ENCODE measurements at regions not wholly inside any gene's neighbourhood (a gene's known extent, or its start where the extent isn't known, plus 50 kb on each side); places are given as distances from the start of the nearest gene placed in this dataset.

DNA sequence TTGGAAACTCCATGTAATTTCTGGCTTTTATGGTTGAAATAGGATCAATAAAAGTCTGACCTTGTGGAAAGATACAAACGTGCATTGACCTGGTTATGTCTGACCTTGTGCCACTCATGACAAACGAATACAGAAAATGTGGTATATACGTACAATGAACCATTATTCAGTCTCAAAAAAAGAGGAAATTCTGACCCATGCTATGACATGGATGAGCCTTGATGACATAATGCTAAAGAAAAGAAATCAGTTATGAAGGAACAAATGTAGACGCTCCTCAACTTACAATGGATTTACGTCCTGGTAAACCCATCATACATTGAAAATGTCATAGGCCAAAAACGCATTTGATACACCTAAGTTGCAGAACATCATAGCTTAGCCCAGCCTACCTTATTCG lies 309.7 kb upstream of the SULF2 start:
- Histone ChIP-seq H3K4me1 (ENCODE audit: control insufficient read depth, insufficient read depth, low read length) (no peaks in the 10 kb centered on the region), H3K9me3 (ENCODE audit: control insufficient read depth, low read depth, low read length) (no peaks in the 10 kb centered on the region), H3K27ac (ENCODE audit: low read length) (no peak overlapping the region), H3K27me3 (ENCODE audit: control insufficient read depth, insufficient read depth, low read length) (no peaks in the 10 kb centered on the region), H3K4me3 (ENCODE audit: low read length) (no peak overlapping the region), H3K36me3 (ENCODE audit: control insufficient read depth, insufficient read depth, low read length) (no peaks in the 10 kb centered on the region)
- no peak for DNase-seq
- 68% methylated on average over 3 of the region's 7 CpGs for WGBS (ENCODE audit: insufficient coverage, low lambda C conversion rate)

DNA sequence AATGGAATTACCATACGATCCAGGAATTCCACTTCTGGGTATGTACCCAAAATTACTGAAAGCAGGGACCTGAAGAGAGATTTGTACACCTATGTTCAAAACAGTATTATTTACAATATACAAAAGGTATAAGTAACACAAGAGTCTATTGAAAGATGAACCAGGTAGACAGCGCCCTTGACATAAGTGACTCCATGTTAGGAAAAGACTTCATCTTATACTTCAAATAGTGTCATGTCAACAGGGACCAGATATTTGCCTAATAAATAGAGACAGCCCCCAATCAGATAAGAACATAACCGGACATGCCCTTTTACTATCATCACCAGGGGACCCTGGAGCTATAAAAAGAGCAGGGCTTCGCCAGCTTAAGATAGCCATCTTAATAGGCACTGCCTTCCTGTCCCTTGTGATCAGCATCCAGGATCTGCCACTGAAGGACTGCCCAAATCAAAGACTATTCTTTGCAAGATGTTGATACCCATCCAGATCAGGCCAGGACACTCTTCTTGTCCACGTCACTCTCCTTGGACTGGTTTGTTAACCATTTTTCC lies 309.0 kb upstream of the SULF2 start:
- H3K36me3 ChIP-seq (ENCODE audit: control insufficient read depth, insufficient read depth, low read length): no peaks in the 10 kb centered on the region
- H3K27ac ChIP-seq (ENCODE audit: low read length): no peak overlapping the region
- H3K27me3 ChIP-seq (ENCODE audit: control insufficient read depth, insufficient read depth, low read length): peaks cover 2% of the 10 kb centered on the region
- 87% methylated on average over 3 of the region's 5 CpGs for WGBS (ENCODE audit: insufficient coverage, low lambda C conversion rate)
- no peak overlapping the region for H3K4me3 ChIP-seq (ENCODE audit: low read length)
- no peak for DNase-seq
- H3K9me3 ChIP-seq (ENCODE audit: control insufficient read depth, low read depth, low read length): no peaks in the 10 kb centered on the region
- no peaks in the 10 kb centered on the region for H3K4me1 ChIP-seq (ENCODE audit: control insufficient read depth, insufficient read depth, low read length)

DNA sequence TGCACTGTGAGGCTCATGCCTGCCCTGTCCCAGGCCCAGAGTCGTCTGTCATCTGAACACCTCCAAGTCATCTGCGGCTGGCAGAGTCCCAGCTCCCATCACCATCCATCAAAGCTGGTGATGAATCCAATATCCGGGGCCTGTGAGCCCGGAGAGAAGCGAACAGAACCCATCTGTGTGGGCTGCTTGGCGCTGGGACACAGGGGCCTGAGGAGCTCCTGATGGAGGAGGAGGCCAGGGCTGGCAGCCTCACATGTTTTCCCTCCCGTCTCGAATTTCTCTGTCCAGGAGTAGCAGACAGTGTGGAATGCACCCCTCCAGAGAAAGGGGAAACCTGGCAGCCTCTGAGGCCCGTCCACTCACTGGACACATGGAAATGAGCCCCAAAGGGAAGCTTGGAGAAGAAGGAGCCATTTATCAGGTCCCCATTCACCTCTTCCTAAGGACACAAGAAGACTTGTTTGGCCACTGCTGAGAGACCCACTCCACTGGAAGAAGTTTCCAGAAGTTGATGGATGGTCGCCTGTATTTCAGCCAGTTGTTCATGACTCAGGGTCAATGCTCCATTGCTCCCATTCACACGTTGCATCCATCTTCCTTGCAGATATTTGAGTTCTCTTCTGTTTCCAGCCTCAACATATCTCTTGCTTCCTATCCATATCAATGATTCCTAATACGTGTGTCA lies 307.5 kb upstream of the SULF2 start:
- H3K27me3 ChIP-seq (ENCODE audit: control insufficient read depth, insufficient read depth, low read length): peaks cover 4% of the 10 kb centered on the region
- 50% methylated on average over 1 of the region's 12 CpGs for WGBS (ENCODE audit: insufficient coverage, low lambda C conversion rate)
- no peak overlapping the region for H3K4me3 ChIP-seq (ENCODE audit: low read length)
- DNase-seq: no peak
- H3K4me1 ChIP-seq (ENCODE audit: control insufficient read depth, insufficient read depth, low read length): no peaks in the 10 kb centered on the region
- no peaks in the 10 kb centered on the region for H3K36me3 ChIP-seq (ENCODE audit: control insufficient read depth, insufficient read depth, low read length)
- no peaks in the 10 kb centered on the region for H3K9me3 ChIP-seq (ENCODE audit: control insufficient read depth, low read depth, low read length)
- no peak overlapping the region for H3K27ac ChIP-seq (ENCODE audit: low read length)

- Histone ChIP-seq H3K36me3 (ENCODE audit: control insufficient read depth, insufficient read depth, low read length) (no peaks in the 10 kb centered on the region), H3K27ac (ENCODE audit: low read length) (no peak overlapping the region), H3K4me3 (ENCODE audit: low read length) (no peak overlapping the region), H3K27me3 (ENCODE audit: control insufficient read depth, insufficient read depth, low read length) (peaks cover 4% of the 10 kb centered on the region), H3K9me3 (ENCODE audit: control insufficient read depth, low read depth, low read length) (no peaks in the 10 kb centered on the region), H3K4me1 (ENCODE audit: control insufficient read depth, insufficient read depth, low read length) (no peaks in the 10 kb centered on the region)
- DNase-seq: no peak
- WGBS (ENCODE audit: insufficient coverage, low lambda C conversion rate): no CpG with 5 or more reads among the region's 7 CpGs
Measured at GRCh38 chr20:48090784-48091183, 305.5 kb upstream of the SULF2 start.

DNA sequence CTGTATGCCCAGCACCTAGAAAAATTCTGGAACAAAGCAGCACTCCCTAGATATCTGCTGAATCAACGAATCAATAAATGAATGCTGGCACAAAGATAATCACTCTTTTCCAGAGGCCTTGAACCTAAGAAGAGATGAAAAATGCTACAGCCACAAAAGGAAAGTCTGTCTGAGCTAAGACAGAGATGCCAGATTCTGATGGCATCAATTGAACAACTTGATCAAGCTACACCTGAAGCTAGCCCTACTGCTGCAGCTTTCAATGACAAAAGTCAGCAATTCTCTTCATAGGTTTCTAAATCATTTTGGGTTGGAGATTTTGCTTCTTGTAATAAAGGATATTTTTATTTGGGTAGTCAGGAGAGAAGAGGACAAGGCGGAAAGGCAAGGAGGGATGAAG lies 305.0 kb upstream of the SULF2 start:
- H3K36me3 ChIP-seq (ENCODE audit: control insufficient read depth, insufficient read depth, low read length): no peaks in the 10 kb centered on the region
- H3K9me3 ChIP-seq (ENCODE audit: control insufficient read depth, low read depth, low read length): no peaks in the 10 kb centered on the region
- DNase-seq: no peak
- WGBS (ENCODE audit: insufficient coverage, low lambda C conversion rate): 100% methylated on average over 1 of the region's 2 CpGs
- no peaks in the 10 kb centered on the region for H3K4me1 ChIP-seq (ENCODE audit: control insufficient read depth, insufficient read depth, low read length)
- peaks cover 4% of the 10 kb centered on the region for H3K27me3 ChIP-seq (ENCODE audit: control insufficient read depth, insufficient read depth, low read length)
- no peak overlapping the region for H3K27ac ChIP-seq (ENCODE audit: low read length)
- H3K4me3 ChIP-seq (ENCODE audit: low read length): no peak overlapping the region

- no peak for DNase-seq
- Histone ChIP-seq H3K27ac (ENCODE audit: low read length) (no peak overlapping the region), H3K9me3 (ENCODE audit: control insufficient read depth, low read depth, low read length) (no peaks in the 10 kb centered on the region), H3K36me3 (ENCODE audit: control insufficient read depth, insufficient read depth, low read length) (no peaks in the 10 kb centered on the region), H3K27me3 (ENCODE audit: control insufficient read depth, insufficient read depth, low read length) (no peaks in the 10 kb centered on the region), H3K4me3 (ENCODE audit: low read length) (no peak overlapping the region), H3K4me1 (ENCODE audit: control insufficient read depth, insufficient read depth, low read length) (no peaks in the 10 kb centered on the region)
- WGBS (ENCODE audit: insufficient coverage, low lambda C conversion rate): no CpG with 5 or more reads among the region's 2 CpGs
Measured at GRCh38 chr20:48080583-48080982, 295.3 kb upstream of the SULF2 start.

- Histone ChIP-seq H3K27ac (ENCODE audit: low read length) (no peak overlapping the region), H3K4me1 (ENCODE audit: control insufficient read depth, insufficient read depth, low read length) (no peaks in the 10 kb centered on the region), H3K9me3 (ENCODE audit: control insufficient read depth, low read depth, low read length) (no peaks in the 10 kb centered on the region), H3K36me3 (ENCODE audit: control insufficient read depth, insufficient read depth, low read length) (no peaks in the 10 kb centered on the region), H3K4me3 (ENCODE audit: low read length) (no peak overlapping the region), H3K27me3 (ENCODE audit: control insufficient read depth, insufficient read depth, low read length) (no peaks in the 10 kb centered on the region)
- no peak for DNase-seq
- WGBS (ENCODE audit: insufficient coverage, low lambda C conversion rate): no CpG with 5 or more reads among the region's 5 CpGs
Measured at GRCh38 chr20:48079028-48079427, 293.7 kb upstream of the SULF2 start.

DNA sequence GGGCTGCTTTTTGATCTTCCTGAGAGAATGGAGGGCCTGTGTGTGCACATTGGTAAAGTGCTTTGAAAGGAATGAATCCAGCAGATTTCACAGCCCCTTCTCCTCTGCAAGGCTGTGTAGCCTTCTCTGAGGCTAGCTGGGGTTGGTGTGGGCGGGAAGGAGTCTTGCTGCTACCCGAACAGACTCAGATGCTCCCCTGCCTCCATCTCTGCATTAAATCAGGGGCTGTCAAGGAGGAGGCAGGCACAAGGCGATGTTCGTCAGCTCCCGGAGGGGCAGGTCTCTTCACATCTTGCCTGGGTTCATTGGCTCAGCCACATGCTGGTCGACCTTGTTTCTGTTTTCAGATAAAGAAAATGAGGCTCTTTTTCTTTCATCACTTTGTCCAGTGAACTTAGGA lies 291.5 kb upstream of the SULF2 start:
- Histone ChIP-seq H3K9me3 (ENCODE audit: control insufficient read depth, low read depth, low read length) (no peaks in the 10 kb centered on the region), H3K4me1 (ENCODE audit: control insufficient read depth, insufficient read depth, low read length) (no peaks in the 10 kb centered on the region), H3K27me3 (ENCODE audit: control insufficient read depth, insufficient read depth, low read length) (no peaks in the 10 kb centered on the region), H3K4me3 (ENCODE audit: low read length) (no peak overlapping the region), H3K27ac (ENCODE audit: low read length) (no peak overlapping the region), H3K36me3 (ENCODE audit: control insufficient read depth, insufficient read depth, low read length) (no peaks in the 10 kb centered on the region)
- DNase-seq: no peak
- WGBS (ENCODE audit: insufficient coverage, low lambda C conversion rate): no CpG with 5 or more reads among the region's 6 CpGs

GRCh38 chr20:48076247-48076646 lies 291.0 kb upstream of the SULF2 start:
- 80% methylated on average over 1 of the region's 11 CpGs for WGBS (ENCODE audit: insufficient coverage, low lambda C conversion rate)
- Histone ChIP-seq H3K9me3 (ENCODE audit: control insufficient read depth, low read depth, low read length) (no peaks in the 10 kb centered on the region), H3K4me3 (ENCODE audit: low read length) (no peak overlapping the region), H3K4me1 (ENCODE audit: control insufficient read depth, insufficient read depth, low read length) (no peaks in the 10 kb centered on the region), H3K27me3 (ENCODE audit: control insufficient read depth, insufficient read depth, low read length) (no peaks in the 10 kb centered on the region), H3K27ac (ENCODE audit: low read length) (no peak overlapping the region), H3K36me3 (ENCODE audit: control insufficient read depth, insufficient read depth, low read length) (no peaks in the 10 kb centered on the region)
- DNase-seq: no peak

- no peaks in the 10 kb centered on the region for H3K27me3 ChIP-seq (ENCODE audit: control insufficient read depth, insufficient read depth, low read length)
- H3K4me3 ChIP-seq (ENCODE audit: low read length): no peak overlapping the region
- H3K4me1 ChIP-seq (ENCODE audit: control insufficient read depth, insufficient read depth, low read length): no peaks in the 10 kb centered on the region
- no CpG with 5 or more reads among the region's 7 CpGs for WGBS (ENCODE audit: insufficient coverage, low lambda C conversion rate)
- no peak for DNase-seq
- H3K27ac ChIP-seq (ENCODE audit: low read length): no peak overlapping the region
- H3K9me3 ChIP-seq (ENCODE audit: control insufficient read depth, low read depth, low read length): no peaks in the 10 kb centered on the region
- no peaks in the 10 kb centered on the region for H3K36me3 ChIP-seq (ENCODE audit: control insufficient read depth, insufficient read depth, low read length)
Measured at GRCh38 chr20:48075591-48076174, 290.4 kb upstream of the SULF2 start.
